ENCODE measurements at regions not wholly inside any gene's neighbourhood (a gene's known extent, or its start where the extent isn't known, plus 50 kb on each side); places are given as distances from the start of the nearest gene placed in this dataset.

GRCh38 chr9:135242049-135242396 is 154.6 kb downstream of the OLFM1 start:
- DNase-seq = no peak

- no peak for DNase-seq
Observed at GRCh38 chr9:135242406-135242805, 154.9 kb downstream of the OLFM1 start.

DNA sequence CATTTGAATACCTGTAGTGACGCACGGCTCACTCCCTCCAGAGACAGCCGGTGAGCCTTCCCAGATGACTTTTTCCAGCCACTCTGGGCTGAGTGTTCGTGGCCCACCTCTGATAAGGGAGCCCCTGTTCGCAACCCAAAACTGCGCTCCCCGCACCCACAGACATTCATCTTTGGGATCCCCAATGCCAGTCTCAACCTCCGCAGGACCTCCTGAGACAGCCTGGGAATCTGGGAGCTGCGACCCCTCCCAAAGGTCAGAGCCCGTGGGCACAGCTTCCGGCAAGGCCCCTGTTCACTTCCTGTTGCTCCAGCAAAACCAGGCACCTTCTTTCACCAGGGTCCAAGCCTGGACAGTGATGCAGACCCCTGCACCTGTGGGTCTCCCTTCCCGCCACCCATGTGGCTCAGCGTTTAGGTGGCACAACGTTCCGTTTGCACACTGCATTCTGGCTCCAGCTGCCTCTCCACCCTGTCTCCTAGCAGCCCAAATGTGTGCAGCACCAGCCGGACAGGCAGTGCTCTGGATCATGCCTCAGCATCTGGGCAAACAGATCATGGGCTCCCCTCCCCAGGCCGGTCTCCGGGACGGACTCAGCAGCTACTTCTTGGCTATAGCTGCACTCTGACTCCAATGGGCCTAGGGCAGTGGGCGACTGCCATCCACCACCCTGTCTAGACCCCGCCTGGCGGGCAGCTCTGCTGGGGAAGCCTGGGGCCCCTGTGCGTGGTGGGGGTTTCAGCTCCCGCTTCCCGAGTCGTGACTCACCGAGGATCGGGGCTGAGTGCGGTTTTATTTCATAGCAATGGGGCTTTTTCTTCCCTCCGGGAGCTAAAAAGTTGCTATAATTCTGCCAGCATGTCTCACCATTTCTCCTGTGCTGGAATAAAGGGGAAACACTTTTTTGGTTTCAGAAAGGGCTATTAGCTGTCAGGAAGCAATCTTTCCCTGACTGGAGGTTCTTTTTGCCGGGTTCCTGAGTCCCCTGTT is 156.0 kb downstream of the OLFM1 start:
- DNase-seq = no peak

GRCh38 chr9:135244271-135245221 is 157.1 kb downstream of the OLFM1 start:
- no peak for DNase-seq

DNA sequence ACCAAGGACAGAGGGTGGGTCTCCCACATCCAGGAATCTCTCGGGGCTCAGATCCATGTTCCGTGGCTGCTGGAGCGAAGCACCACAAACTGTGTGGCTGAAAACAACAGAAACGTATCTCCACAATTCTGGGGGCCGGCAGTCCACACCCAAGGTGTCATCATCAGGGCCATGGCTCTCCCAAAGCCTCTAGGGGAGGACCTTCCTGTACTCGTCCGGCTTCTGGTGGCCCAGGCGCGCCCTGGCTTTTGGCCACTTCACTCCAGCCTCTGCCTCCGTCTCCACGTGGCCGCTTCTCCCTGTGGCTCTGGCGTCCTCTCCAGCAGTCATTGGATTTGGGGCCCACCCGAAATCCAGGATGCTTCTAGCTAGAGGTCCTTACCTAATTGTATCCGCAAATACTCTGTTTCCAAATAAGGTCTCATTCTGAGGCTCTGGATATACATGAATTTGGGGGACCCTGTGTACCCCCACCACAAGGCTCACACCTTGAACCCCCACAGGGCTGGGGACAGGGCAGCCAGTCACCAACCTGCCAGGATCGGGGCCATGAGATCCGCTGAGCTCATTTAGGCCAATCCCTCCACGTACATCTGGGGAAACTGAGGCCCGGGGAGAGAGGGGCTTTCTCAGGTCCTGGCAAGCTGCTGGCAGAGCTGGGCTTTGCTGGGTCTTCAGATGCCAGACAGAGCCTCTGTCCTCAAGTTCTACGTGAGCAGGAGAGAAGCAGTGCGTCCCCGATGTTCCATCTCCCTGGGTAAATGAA is 158.2 kb downstream of the OLFM1 start:
- no peak for DNase-seq

DNA sequence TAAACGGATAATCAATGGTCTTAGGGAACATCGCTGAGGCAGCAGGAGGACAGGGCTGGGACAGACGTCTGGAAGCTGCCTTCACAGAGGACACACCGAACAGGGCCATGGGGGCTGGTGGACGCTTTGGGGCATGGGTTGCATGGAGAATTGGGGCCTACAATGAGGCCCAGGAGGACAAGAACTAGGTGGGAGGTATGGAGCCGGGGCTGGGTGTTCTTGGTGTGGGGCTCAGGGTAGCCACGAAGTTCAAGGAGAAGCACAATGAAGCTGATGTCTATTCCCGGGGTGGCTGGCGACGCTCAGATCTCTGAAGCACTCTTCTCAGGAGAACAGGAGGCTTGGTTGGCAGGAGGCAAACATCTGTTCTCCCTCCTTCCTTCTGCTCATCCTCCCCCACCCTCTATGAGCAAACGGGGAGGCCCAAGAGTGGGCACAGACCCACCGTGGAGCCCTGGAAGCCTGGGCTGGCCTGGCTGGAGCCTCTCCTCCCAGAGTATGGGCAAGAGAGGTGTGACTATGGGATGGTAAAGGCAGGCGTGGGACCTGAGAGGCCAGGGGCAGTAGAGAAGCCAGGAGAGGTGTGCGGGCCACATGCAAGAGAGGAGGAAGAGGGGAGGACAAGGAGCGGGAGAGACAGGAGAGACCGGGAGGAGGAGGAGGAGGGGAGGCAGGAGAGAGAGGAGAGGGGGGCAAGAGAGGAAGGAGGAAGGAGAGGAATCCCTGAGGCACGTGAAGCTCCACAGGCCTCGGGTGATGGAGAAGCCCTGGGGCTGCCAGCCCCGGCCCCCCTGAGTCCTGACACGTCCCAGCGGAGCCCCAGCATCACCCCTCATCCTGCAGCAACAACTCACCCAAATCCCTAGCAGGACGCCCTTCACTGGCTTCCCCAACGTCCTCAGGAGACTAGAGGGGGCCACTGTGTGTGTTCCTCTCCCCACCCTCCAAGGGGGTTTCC is 159.1 kb downstream of the OLFM1 start:
- DNase-seq = no peak

- no peak for DNase-seq
Observed at GRCh38 chr9:135247227-135247930, 159.9 kb downstream of the OLFM1 start.

GRCh38 chr9:135248111-135248510 is 160.6 kb downstream of the OLFM1 start:
- DNase-seq = no peak

DNA sequence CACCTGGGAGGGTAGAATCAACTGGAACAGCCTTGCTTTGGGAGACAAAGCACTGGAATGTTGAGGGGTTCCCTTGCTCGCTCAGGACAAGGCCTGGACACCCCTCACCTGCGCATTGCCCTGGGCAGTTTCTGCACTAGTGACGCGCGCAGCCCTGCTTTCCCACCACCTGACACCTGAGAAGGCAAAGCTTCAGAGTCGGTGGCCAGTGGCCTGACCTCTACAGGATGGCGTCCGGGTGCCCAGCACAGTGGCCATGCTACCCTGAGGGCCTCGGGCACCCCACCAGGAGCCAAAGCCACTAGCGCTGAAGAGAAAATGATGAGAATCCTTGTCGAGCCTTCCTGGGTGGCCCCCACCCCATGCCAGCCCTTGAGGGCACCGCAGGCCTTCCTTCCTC is 161.3 kb downstream of the OLFM1 start:
- DNase-seq = no peak

DNA sequence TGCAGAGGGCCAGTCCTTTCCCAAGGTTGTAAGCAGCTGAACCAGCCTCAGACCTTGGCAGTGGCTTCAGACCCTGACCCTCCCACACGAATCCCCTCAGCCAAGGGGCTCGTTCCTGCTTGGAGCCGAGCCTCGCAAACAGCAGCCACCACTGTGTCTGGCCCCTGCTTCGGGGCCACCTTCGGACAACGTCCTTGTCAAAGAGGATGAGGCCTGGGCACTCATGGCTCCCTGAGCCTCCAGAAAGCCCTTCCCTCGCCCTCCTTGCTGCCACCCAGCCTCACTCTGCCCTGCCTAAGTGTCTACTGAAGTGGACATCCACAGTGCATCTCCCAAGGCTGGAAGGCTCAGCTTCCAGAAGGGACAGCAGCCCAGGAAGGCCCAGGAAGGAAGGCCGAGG is 161.7 kb downstream of the OLFM1 start:
- DNase-seq = no peak

- no peak for DNase-seq
Observed at GRCh38 chr9:135249711-135250110, 162.2 kb downstream of the OLFM1 start.

DNA sequence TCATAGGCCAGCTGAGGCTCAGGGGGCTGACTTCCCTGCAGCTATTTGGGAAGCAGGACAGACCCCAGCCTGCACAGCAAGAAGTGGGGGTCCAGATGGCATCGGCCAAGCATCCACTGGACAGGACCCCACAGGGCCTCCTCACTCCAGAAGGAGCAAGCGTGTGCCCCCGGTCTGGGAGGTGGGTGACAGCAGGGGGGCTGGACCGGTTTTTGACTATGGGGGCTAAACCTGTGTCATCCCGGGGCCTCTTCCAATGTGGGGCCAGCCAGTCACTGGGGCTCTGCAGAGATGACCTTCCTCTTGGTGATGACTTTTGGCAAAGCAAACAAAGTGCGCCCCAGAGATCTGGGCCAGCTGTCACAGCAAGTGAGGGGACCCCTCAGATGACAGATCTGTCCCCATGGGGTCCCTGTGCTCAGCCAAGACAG is 163.9 kb downstream of the OLFM1 start:
- no peak for DNase-seq

DNA sequence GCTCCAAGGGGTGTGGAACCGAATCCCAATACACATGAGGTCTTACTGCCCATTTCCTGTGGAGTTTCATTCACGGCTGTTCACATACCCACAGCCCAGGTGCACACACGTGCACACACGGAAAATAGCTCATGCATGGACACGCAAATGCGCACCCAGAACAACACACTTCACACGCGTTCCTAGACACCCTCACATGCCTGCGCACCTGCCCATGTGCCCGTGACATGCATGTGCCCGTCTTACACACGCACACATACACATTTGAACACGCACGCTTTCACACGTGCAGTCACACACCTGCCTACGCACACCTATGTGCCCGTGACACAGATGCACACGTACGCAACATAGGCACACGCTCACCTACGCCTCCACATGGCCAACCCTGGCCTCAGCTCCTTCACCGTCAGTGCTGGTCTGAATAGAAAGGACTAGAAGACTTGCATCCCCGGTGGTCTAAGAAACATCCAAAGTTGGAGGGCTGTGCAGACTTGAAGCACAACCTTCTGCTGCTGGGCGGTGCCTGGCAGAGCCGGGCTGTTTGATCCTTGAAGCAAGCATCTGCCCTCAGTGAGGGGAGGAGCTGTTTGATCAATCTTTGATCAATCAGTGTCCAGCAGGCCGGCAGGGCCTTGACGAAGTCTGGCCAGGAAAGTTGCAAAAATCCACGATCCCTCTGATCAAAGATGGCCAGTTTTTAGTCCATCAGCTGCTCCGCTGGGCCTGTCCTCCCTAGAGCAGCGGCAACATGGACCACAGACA is 164.7 kb downstream of the OLFM1 start:
- no peak for DNase-seq

- no peak for DNase-seq
Observed at GRCh38 chr9:135252980-135253304, 165.5 kb downstream of the OLFM1 start.

DNA sequence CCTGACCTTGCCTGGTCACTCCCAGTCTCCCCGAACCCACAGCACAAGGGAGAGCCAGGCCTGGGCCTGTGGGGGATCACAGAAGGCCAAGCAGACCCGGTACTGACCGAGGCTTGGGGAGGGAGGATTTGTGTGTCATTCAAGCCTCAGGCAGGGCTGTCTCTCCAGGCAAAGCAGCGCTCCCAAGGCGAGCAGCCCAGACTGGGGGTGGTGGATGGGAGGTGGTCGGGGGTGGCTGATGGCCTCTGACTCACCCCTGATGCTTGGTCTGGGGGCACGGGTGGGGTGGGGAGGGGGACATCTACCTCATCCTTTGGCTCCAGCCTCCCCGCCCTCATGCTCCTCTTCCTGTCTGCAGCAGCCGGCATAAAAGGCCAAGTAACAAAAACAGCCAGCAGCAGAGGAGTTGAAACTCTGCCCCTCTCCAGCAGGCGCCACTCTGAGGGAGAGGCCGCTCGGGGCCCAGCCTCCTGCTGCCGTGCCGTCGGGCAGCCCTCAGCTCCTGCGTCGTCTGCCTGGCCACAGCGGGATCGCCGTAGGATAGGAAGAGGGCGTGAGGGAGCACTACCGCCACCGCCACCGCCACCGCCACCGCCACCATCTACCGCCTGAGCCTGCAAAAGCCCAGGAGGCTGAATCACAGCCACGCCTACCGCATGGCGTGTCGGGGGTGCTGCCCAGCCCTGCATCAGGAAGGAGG is 166.0 kb downstream of the OLFM1 start:
- DNase-seq = no peak

DNA sequence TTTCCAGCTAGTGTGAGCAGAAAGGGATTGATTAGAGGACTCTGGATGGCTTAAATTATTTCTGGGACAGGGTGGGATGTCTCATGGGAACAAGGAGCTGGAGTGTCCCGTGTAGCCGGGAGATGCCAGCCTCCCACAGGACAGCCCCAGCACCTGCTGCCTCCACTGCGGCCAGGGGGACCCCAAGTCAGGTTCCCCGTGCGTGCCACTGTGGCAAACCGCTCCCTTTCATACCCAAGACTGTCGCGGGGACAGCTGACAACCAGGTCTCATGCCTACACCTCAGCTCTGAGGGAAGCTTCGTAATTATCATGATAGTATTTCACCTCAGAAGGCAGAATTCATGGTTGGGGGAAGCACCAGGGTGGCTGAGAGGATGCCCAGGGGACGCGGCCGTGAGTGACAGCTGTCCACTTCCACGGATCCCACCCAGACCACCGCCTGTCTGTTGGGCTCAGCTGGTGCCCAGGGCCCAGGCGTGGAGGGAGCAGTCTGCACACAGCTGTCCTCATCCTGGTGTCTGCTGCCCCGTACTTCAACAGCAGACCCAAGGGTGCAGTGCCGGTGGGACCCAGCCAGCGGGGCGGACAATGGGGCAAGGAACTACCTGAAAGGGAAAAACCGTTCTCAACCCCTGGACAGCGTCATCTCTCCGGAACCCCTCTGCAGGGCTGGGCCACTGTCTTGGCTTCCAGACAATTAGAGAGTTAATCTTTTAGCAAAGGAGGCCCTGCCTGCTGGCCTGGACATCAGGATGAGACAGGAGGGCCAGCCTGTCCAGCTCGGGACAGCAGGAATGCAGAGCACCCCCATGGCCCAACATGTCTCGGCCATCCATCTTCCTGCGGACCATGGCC is 166.9 kb downstream of the OLFM1 start:
- DNase-seq = no peak

GRCh38 chr9:135255033-135255840 is 167.8 kb downstream of the OLFM1 start:
- DNase-seq = no peak
